ENCODE measurements at regions not wholly inside any gene's neighbourhood (a gene's known extent, or its start where the extent isn't known, plus 50 kb on each side); places are given as distances from the start of the nearest gene placed in this dataset.

- WGBS, 2 experiments (ENCODE audit: low coverage in 1 of 2, low lambda C conversion rate in 2 of 2, missing lambda C conversion rate in 2 of 2): 26 to 31% methylated on average over 32 of the region's 32 CpGs
- 0 out of 2 replicates have a peak overlapping the region, but pooled peaks have one; percentile 7 for H3K27ac ChIP-seq
- TF ChIP-seq EZH2phosphoT487 (IDR thresholded peaks at IDR 0.05; ENCODE audit: insufficient read depth, low read depth) (no peak), EZH2 (IDR thresholded peaks at IDR 0.05; ENCODE audit: insufficient read depth, poor library complexity, severe bottlenecking) (no peak)
- peak overlapping the region; percentile 67 for H3K4me2 ChIP-seq (ENCODE audit: unreplicated experiment)
- 0 out of 2 replicates have a peak, but pooled peaks cover 5% of the 10 kb centered on the region for H3F3A ChIP-seq (ENCODE audit: insufficient read depth)
- no peaks in the 10 kb centered on the region for H3K27me3 ChIP-seq (replicated peaks; ENCODE audit: insufficient read depth)
- peak overlapping the region; percentile 37; the same call in 1 of the 2 replicates for H3K9ac ChIP-seq
- in situ Hi-C loops (cut with MboI): loop anchor here (10.0 kb wide), 1 partner anchor 326 kb away; no protein-coding TSS in a partner anchor
- H3K9me2 ChIP-seq (ENCODE audit: insufficient read depth): no peaks in the 10 kb centered on the region
- H3K9me3 ChIP-seq (ENCODE audit: low read depth): no peaks in the 10 kb centered on the region
- no peaks in the 10 kb centered on the region for H4K20me1 ChIP-seq (ENCODE audit: insufficient read depth)
- peaks cover 6% of the 10 kb centered on the region for H3K4me1 ChIP-seq (ENCODE audit: insufficient read depth)
- peak overlapping the region; percentile 39 for H3K4me3 ChIP-seq
- DNase-seq: peak; percentile 88
- no peaks in the 10 kb centered on the region for H3K79me2 ChIP-seq (ENCODE audit: insufficient read depth)
- H2AFZ ChIP-seq: 0 out of 2 replicates have a peak overlapping the region, but pooled peaks have one; percentile 31
- no peaks in the 10 kb centered on the region for H3K36me3 ChIP-seq (ENCODE audit: low read depth)
Observed at GRCh38 chr21:43318841-43319781, 107.8 kb downstream of the SIK1 start.

GRCh38 chr21:43318368-43318767 lies 108.6 kb downstream of the SIK1 start:
- H3K9ac ChIP-seq: no peak overlapping the region
- WGBS, 2 experiments (ENCODE audit: low coverage in 1 of 2, low lambda C conversion rate in 2 of 2, missing lambda C conversion rate in 2 of 2): 86 to 92% methylated on average over 7 of the region's 7 CpGs
- no peaks in the 10 kb centered on the region for H3K9me3 ChIP-seq (ENCODE audit: low read depth)
- H3K4me2 ChIP-seq (ENCODE audit: unreplicated experiment): no peak overlapping the region
- H3K36me3 ChIP-seq (ENCODE audit: low read depth): no peaks in the 10 kb centered on the region
- no peak overlapping the region for H2AFZ ChIP-seq
- DNase-seq: no peak
- TF ChIP-seq EZH2 (IDR thresholded peaks at IDR 0.05; ENCODE audit: insufficient read depth, poor library complexity, severe bottlenecking) (no peak), EZH2phosphoT487 (IDR thresholded peaks at IDR 0.05; ENCODE audit: insufficient read depth, low read depth) (no peak)
- 0 out of 2 replicates have a peak, but pooled peaks cover 5% of the 10 kb centered on the region for H3F3A ChIP-seq (ENCODE audit: insufficient read depth)
- H3K27me3 ChIP-seq (replicated peaks; ENCODE audit: insufficient read depth): no peaks in the 10 kb centered on the region
- H3K79me2 ChIP-seq (ENCODE audit: insufficient read depth): no peaks in the 10 kb centered on the region
- H3K4me3 ChIP-seq: no peak overlapping the region
- H4K20me1 ChIP-seq (ENCODE audit: insufficient read depth): no peaks in the 10 kb centered on the region
- peaks cover 6% of the 10 kb centered on the region for H3K4me1 ChIP-seq (ENCODE audit: insufficient read depth)
- H3K27ac ChIP-seq: no peak overlapping the region
- H3K9me2 ChIP-seq (ENCODE audit: insufficient read depth): no peaks in the 10 kb centered on the region
- in situ Hi-C loops (cut with MboI): loop anchor here (10.0 kb wide), 1 partner anchor 326 kb away; no protein-coding TSS in a partner anchor

GRCh38 chr21:43317959-43318358 lies 109.0 kb downstream of the SIK1 start:
- Histone ChIP-seq H3K36me3 (ENCODE audit: low read depth) (no peaks in the 10 kb centered on the region), H3K4me2 (ENCODE audit: unreplicated experiment) (no peak overlapping the region), H4K20me1 (ENCODE audit: insufficient read depth) (no peaks in the 10 kb centered on the region), H3K4me3 (no peak overlapping the region), H3K9ac (no peak overlapping the region), H3K4me1 (ENCODE audit: insufficient read depth) (peaks cover 6% of the 10 kb centered on the region), H3K9me2 (ENCODE audit: insufficient read depth) (no peaks in the 10 kb centered on the region), H3K9me3 (ENCODE audit: low read depth) (no peaks in the 10 kb centered on the region), H3K27ac (no peak overlapping the region), H2AFZ (no peak overlapping the region), H3F3A (ENCODE audit: insufficient read depth) (0 out of 2 replicates have a peak, but pooled peaks cover 5% of the 10 kb centered on the region), H3K79me2 (ENCODE audit: insufficient read depth) (no peaks in the 10 kb centered on the region), H3K27me3 (replicated peaks; ENCODE audit: insufficient read depth) (no peaks in the 10 kb centered on the region)
- no peak for DNase-seq
- TF ChIP-seq EZH2 (IDR thresholded peaks at IDR 0.05; ENCODE audit: insufficient read depth, poor library complexity, severe bottlenecking): no peak
- no peak for TF ChIP-seq EZH2phosphoT487 (IDR thresholded peaks at IDR 0.05; ENCODE audit: insufficient read depth, low read depth)
- WGBS, 2 experiments (ENCODE audit: low coverage in 1 of 2, low lambda C conversion rate in 2 of 2, missing lambda C conversion rate in 2 of 2): 72 to 73% methylated on average over 9 of the region's 9 CpGs
- in situ Hi-C loops (cut with MboI): loop anchor here (10.0 kb wide), 1 partner anchor 327 kb away; no protein-coding TSS in a partner anchor

GRCh38 chr21:43317254-43317748 lies 109.6 kb downstream of the SIK1 start:
- no peak for DNase-seq
- Histone ChIP-seq H2AFZ (no peak overlapping the region), H3K9ac (no peak overlapping the region), H3K9me2 (ENCODE audit: insufficient read depth) (no peaks in the 10 kb centered on the region), H3K27ac (no peak overlapping the region), H3K4me3 (no peak overlapping the region), H4K20me1 (ENCODE audit: insufficient read depth) (no peaks in the 10 kb centered on the region), H3K79me2 (ENCODE audit: insufficient read depth) (no peaks in the 10 kb centered on the region), H3K36me3 (ENCODE audit: low read depth) (no peaks in the 10 kb centered on the region), H3K9me3 (ENCODE audit: low read depth) (no peaks in the 10 kb centered on the region), H3K27me3 (replicated peaks; ENCODE audit: insufficient read depth) (no peaks in the 10 kb centered on the region), H3K4me1 (ENCODE audit: insufficient read depth) (peaks cover 6% of the 10 kb centered on the region), H3K4me2 (ENCODE audit: unreplicated experiment) (no peak overlapping the region), H3F3A (ENCODE audit: insufficient read depth) (0 out of 2 replicates have a peak, but pooled peaks cover 5% of the 10 kb centered on the region)
- TF ChIP-seq EZH2 (IDR thresholded peaks at IDR 0.05; ENCODE audit: insufficient read depth, poor library complexity, severe bottlenecking): no peak
- no peak for TF ChIP-seq EZH2phosphoT487 (IDR thresholded peaks at IDR 0.05; ENCODE audit: insufficient read depth, low read depth)
- WGBS, 2 experiments (ENCODE audit: low coverage in 1 of 2, low lambda C conversion rate in 2 of 2, missing lambda C conversion rate in 2 of 2): 76 to 81% methylated on average over 11 of the region's 11 CpGs
- in situ Hi-C loops (cut with MboI): loop anchor here (10.0 kb wide), 1 partner anchor 328 kb away; no protein-coding TSS in a partner anchor
